AG09309 (cell line): ENCODE measurements at regions not wholly inside any gene's neighbourhood (a gene's known extent, or its start where the extent isn't known, plus 50 kb on each side); places are given as distances from the start of the nearest gene placed in this dataset.

ENCODE experiments used
- DNase-seq: peaks from one replicate; pipeline ENCODE4 v3.0.0-alpha.2; 2010; ENCODE audit warnings: low read depth
- H3K4me3 ChIP-seq: 2 replicates; pipeline ENCODE4 v1.5.1; 2011; ENCODE audit warnings: mild to moderate bottlenecking, low read depth, low read length, moderate library complexity; ENCODE audit not compliant: control insufficient read depth
- TF ChIP-seq, protein P1 (sequence below): IDR thresholded peaks from 2 replicates; pipeline ENCODE4 v1.5.1; 2011; ENCODE audit warnings: mild to moderate bottlenecking, low read depth, low read length, inconsistent platforms; ENCODE audit not compliant: insufficient read depth, control insufficient read depth; ENCODE audit errors: missing control alignments

- TF ChIP-seq, protein P1, sequence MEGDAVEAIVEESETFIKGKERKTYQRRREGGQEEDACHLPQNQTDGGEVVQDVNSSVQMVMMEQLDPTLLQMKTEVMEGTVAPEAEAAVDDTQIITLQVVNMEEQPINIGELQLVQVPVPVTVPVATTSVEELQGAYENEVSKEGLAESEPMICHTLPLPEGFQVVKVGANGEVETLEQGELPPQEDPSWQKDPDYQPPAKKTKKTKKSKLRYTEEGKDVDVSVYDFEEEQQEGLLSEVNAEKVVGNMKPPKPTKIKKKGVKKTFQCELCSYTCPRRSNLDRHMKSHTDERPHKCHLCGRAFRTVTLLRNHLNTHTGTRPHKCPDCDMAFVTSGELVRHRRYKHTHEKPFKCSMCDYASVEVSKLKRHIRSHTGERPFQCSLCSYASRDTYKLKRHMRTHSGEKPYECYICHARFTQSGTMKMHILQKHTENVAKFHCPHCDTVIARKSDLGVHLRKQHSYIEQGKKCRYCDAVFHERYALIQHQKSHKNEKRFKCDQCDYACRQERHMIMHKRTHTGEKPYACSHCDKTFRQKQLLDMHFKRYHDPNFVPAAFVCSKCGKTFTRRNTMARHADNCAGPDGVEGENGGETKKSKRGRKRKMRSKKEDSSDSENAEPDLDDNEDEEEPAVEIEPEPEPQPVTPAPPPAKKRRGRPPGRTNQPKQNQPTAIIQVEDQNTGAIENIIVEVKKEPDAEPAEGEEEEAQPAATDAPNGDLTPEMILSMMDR = no peak
- H3K4me3 ChIP-seq = no peak overlapping the region
- peak; percentile 68 for DNase-seq
Measured at GRCh38 chr6:113629975-113630737, 227.0 kb upstream of the MARCKS start.

- DNase-seq = no peak
- no peak overlapping the region for H3K4me3 ChIP-seq
- TF ChIP-seq, protein P1 = no peak
Measured at GRCh38 chr6:113630738-113631535, 226.2 kb upstream of the MARCKS start.

DNA sequence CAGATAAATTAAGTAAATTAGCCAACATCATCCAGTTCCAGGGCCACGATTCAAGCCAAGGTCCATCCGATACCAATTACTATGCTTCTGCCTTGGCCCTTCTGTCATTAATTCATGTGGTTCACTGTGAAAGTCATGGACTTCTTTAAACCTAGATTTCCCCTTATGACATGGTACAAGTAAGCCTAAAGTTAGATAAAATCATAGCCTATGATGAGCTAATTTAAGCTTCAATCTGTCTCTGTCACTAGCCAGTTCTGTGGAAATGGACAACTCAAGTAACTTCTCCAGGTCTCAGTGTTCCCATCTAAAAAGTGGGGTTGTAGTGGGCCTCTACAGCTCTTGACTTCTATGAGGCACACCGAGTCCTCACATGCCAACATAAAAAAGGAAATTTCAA, 225.5 kb upstream of the MARCKS start:
- H3K4me3 ChIP-seq = no peak overlapping the region

DNA sequence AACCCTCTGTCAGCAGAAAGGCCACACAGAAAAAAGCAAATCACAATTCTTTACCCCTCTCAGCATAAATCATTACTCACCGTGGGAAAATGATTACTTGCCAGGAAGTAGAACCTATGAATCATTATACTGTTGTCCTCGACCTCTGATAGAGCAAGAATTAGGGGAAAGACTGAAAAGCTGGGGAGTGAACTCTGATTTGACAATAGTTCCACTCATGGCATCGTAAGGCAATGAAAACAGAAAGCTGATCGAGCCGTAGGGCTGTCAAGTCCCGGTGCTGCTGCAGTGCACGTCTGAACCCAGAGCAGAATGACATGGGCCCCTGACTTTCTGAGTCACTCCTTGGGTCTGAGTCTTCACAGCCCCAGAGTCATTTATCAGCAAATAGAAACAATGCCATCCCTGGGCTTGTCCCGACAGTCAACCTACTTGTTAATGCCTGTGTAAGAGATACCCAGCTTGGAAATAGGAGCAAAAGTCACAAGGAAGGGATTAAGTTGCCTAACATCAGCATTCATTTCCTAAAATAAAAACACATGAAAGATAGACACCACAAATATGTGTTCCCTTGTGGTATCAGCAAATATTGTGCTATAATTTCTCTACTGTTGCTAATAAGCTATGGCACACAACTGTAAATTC, 224.8 kb upstream of the MARCKS start:
- peak; percentile 86 for DNase-seq
- TF ChIP-seq, protein P1 = no peak
- peak overlapping the region; percentile 26 for H3K4me3 ChIP-seq

More for the DNA sequence above, 225.5 kb upstream of the MARCKS start:
- no peak for DNase-seq
- TF ChIP-seq, protein P1 = no peak

DNA sequence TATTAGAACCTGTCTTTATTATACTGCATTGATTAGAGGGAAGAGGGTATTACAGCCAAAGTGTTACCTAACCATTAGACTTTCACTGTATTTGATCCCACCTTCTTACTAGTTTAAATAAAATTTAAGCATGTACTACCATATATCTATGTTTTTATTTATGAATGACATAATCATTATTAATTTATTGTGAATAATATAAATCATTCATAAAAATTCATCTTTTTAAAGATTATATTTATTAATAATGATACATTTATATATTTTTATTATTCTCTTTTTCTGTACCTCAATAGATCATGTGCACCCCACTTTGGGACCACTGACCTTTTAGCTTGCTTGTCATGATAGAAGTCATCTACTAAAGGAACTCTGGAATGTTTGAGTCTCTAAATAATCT, 223.5 kb upstream of the MARCKS start:
- DNase-seq = no peak
- no peak overlapping the region for H3K4me3 ChIP-seq
- TF ChIP-seq, protein P1 = no peak

GRCh38 chr6:113634352-113635163, 222.6 kb upstream of the MARCKS start:
- DNase-seq = peak; percentile 67
- TF ChIP-seq, protein P1 = no peak
- no peak overlapping the region for H3K4me3 ChIP-seq
